ENCODE measurements at regions not wholly inside any gene's neighbourhood (a gene's known extent, or its start where the extent isn't known, plus 50 kb on each side); places are given as distances from the start of the nearest gene placed in this dataset.

GRCh38 chr5:53323943-53324642, 156.3 kb upstream of the FST start:
- DNase-seq (ENCODE audit: extremely low read depth, low read depth, low spot score), result no peak

- DNase-seq (ENCODE audit: extremely low read depth, low read depth, low spot score), result no peak
Observed at GRCh38 chr5:53326424-53327153, 153.8 kb upstream of the FST start.

GRCh38 chr5:53327811-53328334, 152.6 kb upstream of the FST start:
- DNase-seq (ENCODE audit: extremely low read depth, low read depth, low spot score), result peak; percentile 25

- DNase-seq (ENCODE audit: extremely low read depth, low read depth, low spot score), result no peak
Observed at GRCh38 chr5:53330491-53330890, 149.9 kb upstream of the FST start.

GRCh38 chr5:53331463-53331862, 149.0 kb upstream of the FST start:
- DNase-seq (ENCODE audit: extremely low read depth, low read depth, low spot score), result no peak

- no peak for DNase-seq (ENCODE audit: extremely low read depth, low read depth, low spot score)
Observed at GRCh38 chr5:53333160-53333559, 147.3 kb upstream of the FST start.

GRCh38 chr5:53334431-53334941, 145.9 kb upstream of the FST start:
- no peak for DNase-seq (ENCODE audit: extremely low read depth, low read depth, low spot score)

GRCh38 chr5:53335115-53335514, 145.3 kb upstream of the FST start:
- no peak for DNase-seq (ENCODE audit: extremely low read depth, low read depth, low spot score)

GRCh38 chr5:53337827-53338226, 142.6 kb upstream of the FST start:
- DNase-seq (ENCODE audit: extremely low read depth, low read depth, low spot score), result no peak

GRCh38 chr5:53338971-53339370, 141.5 kb upstream of the FST start:
- DNase-seq (ENCODE audit: extremely low read depth, low read depth, low spot score), result no peak

- DNase-seq (ENCODE audit: extremely low read depth, low read depth, low spot score), result no peak
Observed at GRCh38 chr5:53339962-53340540, 140.4 kb upstream of the FST start.

- no peak for DNase-seq (ENCODE audit: extremely low read depth, low read depth, low spot score)
Observed at GRCh38 chr5:53340956-53341750, 139.3 kb upstream of the FST start.

GRCh38 chr5:53342236-53342635, 138.2 kb upstream of the FST start:
- no peak for DNase-seq (ENCODE audit: extremely low read depth, low read depth, low spot score)

GRCh38 chr5:53343187-53343586, 137.2 kb upstream of the FST start:
- DNase-seq (ENCODE audit: extremely low read depth, low read depth, low spot score), result no peak

- no peak for DNase-seq (ENCODE audit: extremely low read depth, low read depth, low spot score)
Observed at GRCh38 chr5:53350368-53350767, 130.1 kb upstream of the FST start.

GRCh38 chr5:53350991-53351770, 129.2 kb upstream of the FST start:
- no peak for DNase-seq (ENCODE audit: extremely low read depth, low read depth, low spot score)

GRCh38 chr5:53355316-53355715, 125.1 kb upstream of the FST start:
- no peak for DNase-seq (ENCODE audit: extremely low read depth, low read depth, low spot score)

GRCh38 chr5:53355931-53356330, 124.5 kb upstream of the FST start:
- no peak for DNase-seq (ENCODE audit: extremely low read depth, low read depth, low spot score)

GRCh38 chr5:53357439-53357838, 123.0 kb upstream of the FST start:
- no peak for DNase-seq (ENCODE audit: extremely low read depth, low read depth, low spot score)

- no peak for DNase-seq (ENCODE audit: extremely low read depth, low read depth, low spot score)
Observed at GRCh38 chr5:53358794-53359193, 121.6 kb upstream of the FST start.

All from glomerular endothelial cell (primary cell).